PC-9 (cell line): ENCODE measurements at regions not wholly inside any gene's neighbourhood (a gene's known extent, or its start where the extent isn't known, plus 50 kb on each side); places are given as distances from the start of the nearest gene placed in this dataset.

Experiments
- BruUV-seq: library from RNA; stranded (reverse); fragments of 400-500 nt; replicated peaks from 2 replicates; lab custom pipeline; 2021; lab: Mats Ljungman, UMichigan
- CTCF ChIA-PET: fragments of 300-600 bp; sonication (Branson Sonifier 250); formaldehyde crosslinking; loops from one replicate; lab custom pipeline; 2022; ENCODE audit warnings: antibody characterized with exemption; lab: Charles Lee
- POLR2A ChIA-PET: fragments of 300-600 bp; sonication (Branson Sonifier 250); formaldehyde crosslinking; loops from one replicate; lab custom pipeline; 2022; ENCODE audit warnings: antibody characterized with exemption; ENCODE audit not compliant: unreplicated experiment; lab: Charles Lee
- DNase-seq, 2 experiments: peaks; one replicate each; pipeline versions ENCODE4 v3.0.0 to v3.0.0-alpha.2; 2015 to 2022; ENCODE audit warnings: mixed read lengths in 1 of 2
- H2AFZ ChIP-seq: fragments of 200-600 bp; sonication (generic); 2 replicates; pipeline ENCODE4 v1.8.1; 2017; ENCODE audit warnings: antibody characterized with exemption
- H3F3A ChIP-seq: fragments of 200-600 bp; sonication (generic); 2 replicates; pipeline ENCODE4 v1.8.1; 2017; ENCODE audit warnings: antibody characterized with exemption, mild to moderate bottlenecking, low read depth; ENCODE audit not compliant: insufficient read depth
- H3K27ac ChIP-seq: fragments of 200-600 bp; sonication (generic); 2 replicates; pipeline ENCODE4 v1.6.1; 2016; ENCODE audit warnings: mixed run types
- H3K27me3 ChIP-seq: fragments of 200-600 bp; sonication (generic); 2 replicates; pipeline ENCODE4 v1.6.1; 2016; ENCODE audit warnings: low read depth, mixed run types; ENCODE audit not compliant: insufficient read depth
- H3K36me3 ChIP-seq: fragments of 200-600 bp; sonication (generic); 2 replicates; pipeline ENCODE4 v1.6.1; 2016; ENCODE audit warnings: low read depth, mixed run types
- H3K4me1 ChIP-seq: fragments of 200-600 bp; sonication (generic); replicated peaks from 2 replicates; pipeline ENCODE4 v1.6.1; 2016; ENCODE audit warnings: mixed run types; ENCODE audit not compliant: insufficient read depth
- H3K4me2 ChIP-seq: fragments of 200-600 bp; sonication (generic); 2 replicates; pipeline ENCODE4 v1.6.1; 2017; ENCODE audit warnings: mixed run types
- H3K4me3 ChIP-seq: fragments of 200-600 bp; sonication (generic); 2 replicates; pipeline ENCODE4 v1.6.1; 2016; ENCODE audit warnings: mixed run types
- H3K79me2 ChIP-seq: fragments of 200-600 bp; sonication (generic); 2 replicates; pipeline ENCODE4 v1.6.1; 2017; ENCODE audit warnings: low read depth, mixed run types
- H3K9me2 ChIP-seq: fragments of 200-600 bp; sonication (generic); 2 replicates; pipeline ENCODE4 v1.8.1; 2017; ENCODE audit warnings: mild to moderate bottlenecking; ENCODE audit not compliant: insufficient read depth
- H3K9me3 ChIP-seq: fragments of 200-600 bp; sonication (generic); 2 replicates; pipeline ENCODE4 v1.8.1; 2016; ENCODE audit warnings: low read depth; ENCODE audit not compliant: insufficient read depth
- H4K20me1 ChIP-seq: fragments of 200-600 bp; sonication (generic); 2 replicates; pipeline ENCODE4 v1.8.1; 2017; ENCODE audit not compliant: insufficient read depth
- CTCF ChIP-seq: fragments of 200-600 bp; sonication (generic); conservative IDR thresholded peaks from 2 replicates; pipeline ENCODE4 v1.6.1; 2017; ENCODE audit warnings: mixed run types, antibody characterized with exemption, mild to moderate bottlenecking, moderate library complexity
- EZH2 ChIP-seq: fragments of 200-600 bp; sonication (generic); IDR thresholded peaks from 2 replicates; pipeline ENCODE4 v1.8.0; 2017; ENCODE audit warnings: antibody characterized with exemption, low read depth
- intact Hi-C: fragments of 100-400 bp; cut with micrococcal nuclease; formaldehyde crosslinking; loops from one replicate; pipeline ENCODE4 v1.10.0; 2022; ENCODE audit not compliant: unreplicated experiment

DNA sequence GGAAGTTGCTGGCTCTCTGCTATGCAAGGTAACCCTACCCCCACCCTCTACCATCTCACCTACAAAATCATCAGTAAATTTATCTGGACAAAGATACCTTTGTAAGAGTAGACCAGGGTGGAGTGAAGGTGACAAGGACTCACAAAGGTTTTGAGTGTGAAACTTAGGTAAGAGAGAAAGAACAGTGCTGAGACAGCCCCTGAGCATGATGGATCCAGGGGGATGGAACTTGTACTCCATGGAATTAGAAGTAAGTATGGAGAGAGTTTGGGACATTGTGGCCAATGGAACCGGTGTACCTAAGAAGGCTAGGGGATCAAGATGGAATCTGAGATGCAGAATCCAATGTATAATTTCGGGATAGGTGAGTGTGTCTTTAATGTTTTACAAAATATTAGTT is 153.0 kb upstream of the NSMCE3 start:
- BruUV-seq: no TSS peak
- Histone ChIP-seq H3K36me3 (no peaks in the 10 kb centered on the region), H3K4me1 (no peaks in the 10 kb centered on the region), H3K4me2 (no peak overlapping the region), H3K27ac (no peak overlapping the region), H3K4me3 (no peak overlapping the region), H3K27me3 (no peaks in the 10 kb centered on the region), H3K9me3 (no peaks in the 10 kb centered on the region), H3K9me2 (no peaks in the 10 kb centered on the region), H4K20me1 (no peaks in the 10 kb centered on the region), H3K79me2 (no peaks in the 10 kb centered on the region), H3F3A (no peaks in the 10 kb centered on the region), H2AFZ (no peak overlapping the region)
- DNase-seq: no peak
- TF ChIP-seq EZH2 (no peak), CTCF (no peak)
- intact Hi-C loops: no loop called here
- POLR2A ChIA-PET: no interaction called here
- CTCF ChIA-PET: no interaction called here

DNA sequence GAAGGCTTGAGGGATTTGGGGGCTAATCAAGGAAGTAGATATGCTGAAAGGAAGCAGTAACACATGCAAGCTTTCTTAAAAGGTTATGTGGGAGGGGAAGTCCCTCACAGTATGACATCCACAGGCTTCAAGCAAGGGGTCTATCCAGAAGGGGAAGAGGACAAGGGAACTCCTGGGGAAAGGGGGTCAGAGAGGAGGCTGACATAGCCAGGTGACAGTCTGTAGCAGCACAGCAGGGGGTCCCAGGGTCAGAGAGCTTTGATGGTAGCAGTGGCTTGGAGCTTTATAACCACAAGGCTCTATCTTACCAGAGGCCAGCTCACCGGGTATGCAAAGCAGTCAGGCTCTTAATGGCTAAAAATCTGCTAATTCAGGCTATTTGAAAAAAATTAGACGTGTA is 150.6 kb upstream of the NSMCE3 start:
- no peaks in the 10 kb centered on the region for H3F3A ChIP-seq
- BruUV-seq: no TSS peak
- ChIA-PET CTCF (no interaction called here), POLR2A (no interaction called here)
- H3K36me3 ChIP-seq: no peaks in the 10 kb centered on the region
- TF ChIP-seq CTCF: no peak
- TF ChIP-seq EZH2: no peak
- H3K9me2 ChIP-seq: no peaks in the 10 kb centered on the region
- no peak overlapping the region for H3K4me3 ChIP-seq
- H3K4me2 ChIP-seq: no peak overlapping the region
- no peak overlapping the region for H3K27ac ChIP-seq
- H3K9me3 ChIP-seq: no peaks in the 10 kb centered on the region
- no peaks in the 10 kb centered on the region for H3K4me1 ChIP-seq
- no peak for DNase-seq
- H3K79me2 ChIP-seq: no peaks in the 10 kb centered on the region
- H2AFZ ChIP-seq: no peak overlapping the region
- intact Hi-C loops: no loop called here
- no peaks in the 10 kb centered on the region for H4K20me1 ChIP-seq
- H3K27me3 ChIP-seq: no peaks in the 10 kb centered on the region

GRCh38 chr15:29418931-29419330 is 149.3 kb upstream of the NSMCE3 start:
- no peaks in the 10 kb centered on the region for H3K9me3 ChIP-seq
- H3K27ac ChIP-seq: no peak overlapping the region
- no peak overlapping the region for H3K4me2 ChIP-seq
- H3F3A ChIP-seq: no peaks in the 10 kb centered on the region
- no peaks in the 10 kb centered on the region for H3K27me3 ChIP-seq
- BruUV-seq: no TSS peak
- no peaks in the 10 kb centered on the region for H3K79me2 ChIP-seq
- H3K4me1 ChIP-seq: no peaks in the 10 kb centered on the region
- no peak for DNase-seq
- H3K36me3 ChIP-seq: no peaks in the 10 kb centered on the region
- H2AFZ ChIP-seq: no peak overlapping the region
- no peak overlapping the region for H3K4me3 ChIP-seq
- TF ChIP-seq CTCF (no peak), EZH2 (no peak)
- no peaks in the 10 kb centered on the region for H4K20me1 ChIP-seq
- POLR2A ChIA-PET: no interaction called here
- CTCF ChIA-PET: no interaction called here
- intact Hi-C loops: loop anchor here (1.0 kb wide), 1 partner anchor 44 kb away; no protein-coding TSS in a partner anchor
- no peaks in the 10 kb centered on the region for H3K9me2 ChIP-seq
